ENCODE measurements at regions not wholly inside any gene's neighbourhood (a gene's known extent, or its start where the extent isn't known, plus 50 kb on each side); places are given as distances from the start of the nearest gene placed in this dataset.
A peak's percentile ranks its signal among the peaks of the same experiment; 100 is the strongest.

DNA sequence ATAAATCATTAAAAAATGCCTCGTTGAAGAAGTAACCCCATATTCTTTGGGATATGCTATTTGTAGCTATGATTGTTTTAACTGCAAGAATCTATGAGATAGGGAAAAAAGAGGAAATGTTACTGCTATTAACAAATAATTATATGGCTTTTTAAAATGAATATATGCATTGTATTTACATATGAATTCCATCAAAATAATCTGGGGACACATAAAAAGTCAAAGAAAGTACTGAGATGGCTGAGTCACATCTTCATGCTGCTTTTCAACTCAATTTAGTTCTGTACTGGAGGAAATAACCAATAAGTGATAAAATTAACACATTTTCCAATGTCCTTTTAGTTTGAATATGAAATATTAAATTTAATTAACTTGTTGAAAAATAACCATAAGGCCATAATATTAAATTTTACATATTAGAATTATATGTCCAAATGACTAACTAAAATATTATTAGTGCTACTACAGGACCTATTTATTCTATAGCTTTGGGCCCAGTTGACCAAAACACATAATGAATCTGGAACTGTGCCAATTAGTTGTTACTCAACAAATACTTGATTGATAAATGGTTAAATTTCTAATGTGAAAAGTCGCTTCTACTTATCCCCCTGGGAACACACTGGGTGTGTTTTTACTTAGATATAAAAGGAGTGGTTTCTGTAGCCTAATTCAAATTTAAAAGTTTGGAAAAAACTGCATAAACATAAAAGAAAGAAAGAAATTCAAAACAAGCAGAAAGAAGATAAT is 214.6 kb upstream of the PFKP start:
- no peak overlapping the region for H3K4me3 Mint-ChIP-seq
- H3K4me1 Mint-ChIP-seq, result no peaks in the 10 kb centered on the region
- peaks cover 27% of the 10 kb centered on the region for H3K27me3 Mint-ChIP-seq
- no peak overlapping the region for H3K27ac Mint-ChIP-seq
- no peaks in the 10 kb centered on the region for H3K9me3 Mint-ChIP-seq
- H3K36me3 Mint-ChIP-seq, result no peaks in the 10 kb centered on the region

- no peaks in the 10 kb centered on the region for H3K9me3 Mint-ChIP-seq
- no peaks in the 10 kb centered on the region for H3K4me1 Mint-ChIP-seq
- no peak overlapping the region for H3K4me3 Mint-ChIP-seq
- no peak overlapping the region for H3K27ac Mint-ChIP-seq
- peaks cover 24% of the 10 kb centered on the region for H3K27me3 Mint-ChIP-seq
- H3K36me3 Mint-ChIP-seq, result no peaks in the 10 kb centered on the region
Measured at GRCh38 chr10:2851566-2851965, 215.8 kb upstream of the PFKP start.

- Mint-ChIP-seq H3K9me3 (no peaks in the 10 kb centered on the region), H3K36me3 (no peaks in the 10 kb centered on the region), H3K27ac (no peak overlapping the region), H3K4me3 (no peak overlapping the region), H3K27me3 (peaks cover 21% of the 10 kb centered on the region), H3K4me1 (no peaks in the 10 kb centered on the region)
Measured at GRCh38 chr10:2850202-2850601, 217.1 kb upstream of the PFKP start.

DNA sequence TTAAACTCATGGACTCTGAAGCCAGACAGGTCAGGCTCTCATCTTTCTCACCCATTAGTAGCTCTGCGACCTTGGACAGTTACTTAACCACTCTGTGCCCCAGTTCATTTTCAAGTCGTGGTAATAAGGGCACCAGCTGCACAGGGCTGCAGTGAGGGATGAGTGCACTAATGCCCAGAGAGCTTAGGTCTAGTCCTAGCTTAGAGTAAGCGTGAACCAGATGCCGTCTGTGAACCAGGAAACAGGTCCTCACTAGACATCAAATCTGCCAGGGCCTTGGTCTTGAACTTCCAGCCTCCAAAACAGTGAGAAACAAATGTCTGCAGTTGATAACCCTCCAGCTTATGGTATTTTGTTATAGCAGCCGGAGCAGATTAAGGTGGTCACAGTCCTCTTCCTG is 222.4 kb upstream of the PFKP start:
- H3K4me1 Mint-ChIP-seq, result no peaks in the 10 kb centered on the region
- no peak overlapping the region for H3K27ac Mint-ChIP-seq
- no peaks in the 10 kb centered on the region for H3K9me3 Mint-ChIP-seq
- no peaks in the 10 kb centered on the region for H3K36me3 Mint-ChIP-seq
- no peaks in the 10 kb centered on the region for H3K27me3 Mint-ChIP-seq
- H3K4me3 Mint-ChIP-seq, result no peak overlapping the region

DNA sequence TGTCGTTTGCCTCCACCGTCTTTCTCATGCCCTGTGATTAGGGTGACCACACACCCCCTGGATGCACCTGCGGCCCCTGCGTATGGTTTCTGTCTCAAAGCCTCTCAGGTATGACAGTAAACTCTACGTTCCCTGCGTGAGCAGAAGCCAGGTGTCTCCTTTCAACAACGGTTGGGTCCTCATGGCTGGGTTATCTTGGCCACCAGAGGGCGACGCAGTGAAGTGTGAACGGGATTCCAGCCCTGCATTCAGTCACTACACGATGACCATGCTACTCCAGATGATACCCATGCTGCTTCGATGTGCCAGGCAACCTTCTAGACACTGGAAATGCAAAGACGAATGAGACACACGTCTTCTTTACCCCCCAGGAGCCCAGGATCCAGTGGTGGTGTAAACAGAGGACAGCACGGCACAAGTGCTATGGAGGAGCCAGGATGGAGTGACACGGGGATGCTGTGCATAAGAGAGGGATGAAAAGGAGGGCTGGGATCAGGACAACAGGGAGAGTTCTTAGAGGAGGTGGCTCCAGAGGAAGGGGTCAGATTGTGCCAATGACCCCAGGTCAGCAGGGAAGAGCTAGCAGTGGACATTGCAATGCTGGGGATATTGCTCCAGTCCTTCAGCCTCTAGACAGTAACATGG is 228.1 kb upstream of the PFKP start:
- no peaks in the 10 kb centered on the region for H3K9me3 Mint-ChIP-seq
- peak overlapping the region; percentile 1 for H3K27ac Mint-ChIP-seq
- H3K36me3 Mint-ChIP-seq, result no peaks in the 10 kb centered on the region
- no peaks in the 10 kb centered on the region for H3K4me1 Mint-ChIP-seq
- H3K27me3 Mint-ChIP-seq, result peaks cover 6% of the 10 kb centered on the region
- H3K4me3 Mint-ChIP-seq, result no peak overlapping the region

- no peaks in the 10 kb centered on the region for H3K4me1 Mint-ChIP-seq
- no peak overlapping the region for H3K4me3 Mint-ChIP-seq
- no peaks in the 10 kb centered on the region for H3K9me3 Mint-ChIP-seq
- peaks cover 8% of the 10 kb centered on the region for H3K27me3 Mint-ChIP-seq
- no peak overlapping the region for H3K27ac Mint-ChIP-seq
- no peaks in the 10 kb centered on the region for H3K36me3 Mint-ChIP-seq
Measured at GRCh38 chr10:2837674-2838073, 229.7 kb upstream of the PFKP start.

- H3K4me3 Mint-ChIP-seq, result no peak overlapping the region
- no peaks in the 10 kb centered on the region for H3K4me1 Mint-ChIP-seq
- no peaks in the 10 kb centered on the region for H3K9me3 Mint-ChIP-seq
- no peak overlapping the region for H3K27ac Mint-ChIP-seq
- peaks cover 9% of the 10 kb centered on the region for H3K27me3 Mint-ChIP-seq
- H3K36me3 Mint-ChIP-seq, result no peaks in the 10 kb centered on the region
Measured at GRCh38 chr10:2836921-2837662, 230.3 kb upstream of the PFKP start.

GRCh38 chr10:2834214-2834613 is 233.1 kb upstream of the PFKP start:
- no peaks in the 10 kb centered on the region for H3K9me3 Mint-ChIP-seq
- no peak overlapping the region for H3K27ac Mint-ChIP-seq
- H3K27me3 Mint-ChIP-seq, result peaks cover 7% of the 10 kb centered on the region
- no peak overlapping the region for H3K4me3 Mint-ChIP-seq
- H3K4me1 Mint-ChIP-seq, result no peaks in the 10 kb centered on the region
- H3K36me3 Mint-ChIP-seq, result no peaks in the 10 kb centered on the region

DNA sequence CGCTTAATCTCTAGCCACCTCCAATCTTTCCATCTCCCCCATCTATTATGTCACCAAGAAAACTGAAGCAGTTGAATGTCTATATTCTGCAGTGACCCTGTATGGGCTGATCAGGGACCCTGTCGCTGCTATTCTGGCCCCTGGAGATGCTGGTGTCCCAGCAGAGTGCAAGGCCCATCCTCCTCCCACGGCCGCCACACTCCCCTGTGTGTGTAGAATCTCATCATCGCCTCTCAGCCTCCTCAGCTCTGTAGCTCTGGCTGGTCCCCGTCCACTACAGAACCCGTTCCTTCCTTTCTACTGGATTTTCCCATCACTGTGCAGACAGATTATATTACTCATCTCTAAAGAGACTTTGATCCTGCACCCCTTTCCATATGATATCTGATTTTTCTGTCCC is 235.8 kb upstream of the PFKP start:
- no peaks in the 10 kb centered on the region for H3K9me3 Mint-ChIP-seq

DNA sequence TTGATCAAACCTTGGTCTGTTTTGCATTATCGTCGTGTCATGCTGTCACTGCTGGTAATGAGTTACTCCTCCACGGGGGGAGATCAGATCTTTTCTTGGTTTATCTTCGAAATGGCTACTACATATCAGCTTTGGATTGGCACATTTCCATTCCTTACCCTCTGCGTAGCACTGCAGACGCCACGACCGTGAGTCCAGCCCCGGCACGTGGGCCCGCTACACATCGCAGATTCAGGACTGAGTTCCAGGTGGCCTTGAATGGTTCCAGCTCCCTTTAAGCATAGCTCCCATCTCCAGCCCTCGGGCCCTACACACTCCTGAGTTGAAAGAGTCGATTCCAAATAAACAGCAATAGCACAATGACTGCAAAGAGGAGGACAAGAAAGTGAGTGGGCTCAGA is 238.6 kb upstream of the PFKP start:
- Mint-ChIP-seq H3K27ac (no peak overlapping the region), H3K27me3 (peaks cover 8% of the 10 kb centered on the region), H3K4me3 (no peak overlapping the region), H3K36me3 (no peaks in the 10 kb centered on the region), H3K4me1 (no peaks in the 10 kb centered on the region), H3K9me3 (no peaks in the 10 kb centered on the region)

More for the DNA sequence above, 235.8 kb upstream of the PFKP start:
- Mint-ChIP-seq H3K4me3 (no peak overlapping the region), H3K27ac (no peak overlapping the region), H3K4me1 (no peaks in the 10 kb centered on the region), H3K27me3 (peaks cover 7% of the 10 kb centered on the region), H3K36me3 (no peaks in the 10 kb centered on the region)

DNA sequence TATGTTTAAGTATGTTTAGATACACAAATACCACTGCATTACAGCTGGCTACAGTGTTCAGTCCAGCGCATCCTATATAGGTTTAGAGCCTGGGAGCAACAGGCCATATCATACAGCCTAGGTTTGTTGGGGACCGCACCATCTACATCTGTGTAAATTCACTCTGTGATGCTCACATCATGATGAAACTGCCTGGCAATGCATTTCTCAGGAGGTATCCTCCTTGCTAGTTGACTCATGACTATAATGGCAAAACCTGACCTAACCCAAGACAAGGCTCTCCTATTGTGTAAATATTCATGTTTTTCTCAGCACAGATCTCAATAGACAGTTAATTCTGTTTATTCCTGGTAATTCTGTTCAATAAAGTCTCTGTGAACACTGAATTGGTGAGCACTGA is 240.7 kb upstream of the PFKP start:
- Mint-ChIP-seq H3K4me1 (no peaks in the 10 kb centered on the region), H3K27me3 (peaks cover 5% of the 10 kb centered on the region), H3K27ac (no peak overlapping the region), H3K4me3 (no peak overlapping the region), H3K36me3 (no peaks in the 10 kb centered on the region), H3K9me3 (no peaks in the 10 kb centered on the region)

DNA sequence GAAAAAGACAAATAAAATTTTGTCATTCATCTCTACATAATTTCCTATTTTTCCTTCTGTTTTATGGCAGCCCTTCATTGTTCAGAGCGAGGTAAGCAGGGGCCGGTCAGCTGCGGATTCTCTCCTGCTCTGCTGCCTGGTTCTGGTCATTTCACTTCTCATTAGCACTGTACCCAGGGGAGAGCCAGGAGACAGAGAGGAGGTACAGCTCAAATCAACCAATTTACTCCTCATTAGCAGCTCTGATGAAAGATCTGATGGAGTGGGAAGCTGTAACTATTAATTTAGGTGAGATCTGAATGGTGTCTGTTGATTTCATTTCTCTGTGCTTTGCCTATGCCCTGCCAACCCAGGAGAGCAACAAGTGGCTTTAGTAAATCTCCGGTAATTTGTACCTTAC is 241.5 kb upstream of the PFKP start:
- no peaks in the 10 kb centered on the region for H3K9me3 Mint-ChIP-seq
- no peaks in the 10 kb centered on the region for H3K4me1 Mint-ChIP-seq
- no peaks in the 10 kb centered on the region for H3K36me3 Mint-ChIP-seq
- no peak overlapping the region for H3K27ac Mint-ChIP-seq
- H3K4me3 Mint-ChIP-seq, result no peak overlapping the region
- H3K27me3 Mint-ChIP-seq, result peaks cover 5% of the 10 kb centered on the region

GRCh38 chr10:2817940-2818636 is 249.3 kb upstream of the PFKP start:
- no peaks in the 10 kb centered on the region for H3K4me1 Mint-ChIP-seq
- H3K4me3 Mint-ChIP-seq, result no peak overlapping the region
- H3K27ac Mint-ChIP-seq, result no peak overlapping the region
- no peaks in the 10 kb centered on the region for H3K9me3 Mint-ChIP-seq
- H3K36me3 Mint-ChIP-seq, result no peaks in the 10 kb centered on the region
- H3K27me3 Mint-ChIP-seq, result no peaks in the 10 kb centered on the region

GRCh38 chr10:2813693-2814092 is 253.7 kb upstream of the PFKP start:
- Mint-ChIP-seq H3K4me1 (no peaks in the 10 kb centered on the region), H3K27me3 (no peaks in the 10 kb centered on the region), H3K36me3 (no peaks in the 10 kb centered on the region)

DNA sequence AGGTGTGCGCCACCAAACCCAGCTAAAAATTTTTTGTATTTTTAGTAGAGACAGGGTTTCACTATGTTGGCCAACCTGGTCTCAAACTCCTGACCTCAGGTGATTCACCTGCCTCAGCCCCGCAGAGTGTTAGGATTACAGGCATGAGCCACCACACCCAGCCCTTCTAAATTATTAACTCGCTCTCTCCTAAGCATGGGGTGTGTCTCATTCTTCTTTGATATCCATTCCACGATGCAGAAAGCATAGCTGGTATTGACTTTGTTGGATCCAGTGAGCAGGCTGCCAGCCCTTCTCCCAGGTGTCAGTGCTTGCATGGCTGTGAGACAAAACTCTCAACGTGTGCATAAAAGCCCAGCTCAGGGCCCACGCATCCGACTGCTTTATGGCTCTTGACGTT is 254.1 kb upstream of the PFKP start:
- Mint-ChIP-seq H3K4me3 (no peak overlapping the region), H3K27ac (no peak overlapping the region), H3K27me3 (no peaks in the 10 kb centered on the region), H3K4me1 (no peaks in the 10 kb centered on the region), H3K36me3 (no peaks in the 10 kb centered on the region), H3K9me3 (peaks cover 5% of the 10 kb centered on the region)

More at GRCh38 chr10:2813693-2814092, 253.7 kb upstream of the PFKP start:
- no peak overlapping the region for H3K27ac Mint-ChIP-seq
- peaks cover 5% of the 10 kb centered on the region for H3K9me3 Mint-ChIP-seq
- no peak overlapping the region for H3K4me3 Mint-ChIP-seq

DNA sequence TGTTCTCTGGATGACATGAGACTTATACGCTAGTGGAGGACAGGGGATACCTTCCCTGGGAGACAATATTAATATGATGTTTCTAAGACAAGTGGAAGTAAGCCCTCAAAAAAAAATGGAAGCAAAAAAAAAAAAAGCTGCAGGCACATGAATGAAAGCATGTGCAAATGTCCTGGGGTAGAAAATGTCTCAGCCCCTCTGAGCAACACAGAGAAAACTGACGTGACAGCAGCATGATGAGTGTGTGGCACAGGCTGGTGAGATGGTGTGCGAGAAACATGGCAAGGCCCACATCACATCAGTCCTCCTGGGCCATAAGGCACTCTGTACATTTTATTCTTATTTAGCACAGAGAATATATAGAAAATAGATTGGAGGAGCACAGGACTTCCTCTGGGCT is 254.7 kb upstream of the PFKP start:
- Mint-ChIP-seq H3K27me3 (no peaks in the 10 kb centered on the region), H3K36me3 (no peaks in the 10 kb centered on the region), H3K27ac (no peak overlapping the region), H3K4me3 (no peak overlapping the region), H3K9me3 (peaks cover 5% of the 10 kb centered on the region), H3K4me1 (no peaks in the 10 kb centered on the region)

Measured in activated naive CD4-positive, alpha-beta T cell treated with anti-CD3 and anti-CD28 coated beads, Interleukin-2, amount 50 U/mL, for 24 hours (primary cell).